ENCODE measurements at regions not wholly inside any gene's neighbourhood (a gene's known extent, or its start where the extent isn't known, plus 50 kb on each side); places are given as distances from the start of the nearest gene placed in this dataset.

GRCh38 chr3:22916933-22917332 is 286.2 kb upstream of the UBE2E2 start:
- ChIA-PET CTCF (interaction anchor here (0.9 kb wide), 1 partner anchor 43 kb away, joined by 4 read pairs; no protein-coding TSS in a partner anchor), POLR2A (no interaction called here)
- DNase-seq (ENCODE audit: low spot score) (no peak), ATAC-seq (no peak)
- H3K9me3 Mint-ChIP-seq, result no peaks in the 10 kb centered on the region
- no peak overlapping the region for H3K27ac Mint-ChIP-seq
- no peak overlapping the region for H3K4me3 Mint-ChIP-seq
- no peak for TF ChIP-seq ZBTB43 (CRISPR knock-in tag; IDR thresholded peaks at IDR 0.05)
- TF ChIP-seq CBFB (CRISPR knock-in tag; IDR thresholded peaks at IDR 0.05; ENCODE audit: low read depth), result no peak
- TF ChIP-seq, protein P1, sequence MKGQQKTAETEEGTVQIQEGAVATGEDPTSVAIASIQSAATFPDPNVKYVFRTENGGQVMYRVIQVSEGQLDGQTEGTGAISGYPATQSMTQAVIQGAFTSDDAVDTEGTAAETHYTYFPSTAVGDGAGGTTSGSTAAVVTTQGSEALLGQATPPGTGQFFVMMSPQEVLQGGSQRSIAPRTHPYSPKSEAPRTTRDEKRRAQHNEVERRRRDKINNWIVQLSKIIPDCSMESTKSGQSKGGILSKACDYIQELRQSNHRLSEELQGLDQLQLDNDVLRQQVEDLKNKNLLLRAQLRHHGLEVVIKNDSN (CRISPR knock-in tag; IDR thresholded peaks at IDR 0.05), result no peak
- no peak for TF ChIP-seq ZNF532 (CRISPR knock-in tag; IDR thresholded peaks at IDR 0.05; ENCODE audit: borderline replicate concordance)
- TF ChIP-seq ZNF396 (CRISPR knock-in tag; IDR thresholded peaks at IDR 0.05; ENCODE audit: borderline replicate concordance), result no peak
- TF ChIP-seq, protein P2, sequence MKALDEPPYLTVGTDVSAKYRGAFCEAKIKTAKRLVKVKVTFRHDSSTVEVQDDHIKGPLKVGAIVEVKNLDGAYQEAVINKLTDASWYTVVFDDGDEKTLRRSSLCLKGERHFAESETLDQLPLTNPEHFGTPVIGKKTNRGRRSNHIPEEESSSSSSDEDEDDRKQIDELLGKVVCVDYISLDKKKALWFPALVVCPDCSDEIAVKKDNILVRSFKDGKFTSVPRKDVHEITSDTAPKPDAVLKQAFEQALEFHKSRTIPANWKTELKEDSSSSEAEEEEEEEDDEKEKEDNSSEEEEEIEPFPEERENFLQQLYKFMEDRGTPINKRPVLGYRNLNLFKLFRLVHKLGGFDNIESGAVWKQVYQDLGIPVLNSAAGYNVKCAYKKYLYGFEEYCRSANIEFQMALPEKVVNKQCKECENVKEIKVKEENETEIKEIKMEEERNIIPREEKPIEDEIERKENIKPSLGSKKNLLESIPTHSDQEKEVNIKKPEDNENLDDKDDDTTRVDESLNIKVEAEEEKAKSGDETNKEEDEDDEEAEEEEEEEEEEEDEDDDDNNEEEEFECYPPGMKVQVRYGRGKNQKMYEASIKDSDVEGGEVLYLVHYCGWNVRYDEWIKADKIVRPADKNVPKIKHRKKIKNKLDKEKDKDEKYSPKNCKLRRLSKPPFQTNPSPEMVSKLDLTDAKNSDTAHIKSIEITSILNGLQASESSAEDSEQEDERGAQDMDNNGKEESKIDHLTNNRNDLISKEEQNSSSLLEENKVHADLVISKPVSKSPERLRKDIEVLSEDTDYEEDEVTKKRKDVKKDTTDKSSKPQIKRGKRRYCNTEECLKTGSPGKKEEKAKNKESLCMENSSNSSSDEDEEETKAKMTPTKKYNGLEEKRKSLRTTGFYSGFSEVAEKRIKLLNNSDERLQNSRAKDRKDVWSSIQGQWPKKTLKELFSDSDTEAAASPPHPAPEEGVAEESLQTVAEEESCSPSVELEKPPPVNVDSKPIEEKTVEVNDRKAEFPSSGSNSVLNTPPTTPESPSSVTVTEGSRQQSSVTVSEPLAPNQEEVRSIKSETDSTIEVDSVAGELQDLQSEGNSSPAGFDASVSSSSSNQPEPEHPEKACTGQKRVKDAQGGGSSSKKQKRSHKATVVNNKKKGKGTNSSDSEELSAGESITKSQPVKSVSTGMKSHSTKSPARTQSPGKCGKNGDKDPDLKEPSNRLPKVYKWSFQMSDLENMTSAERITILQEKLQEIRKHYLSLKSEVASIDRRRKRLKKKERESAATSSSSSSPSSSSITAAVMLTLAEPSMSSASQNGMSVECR (CRISPR knock-in tag; IDR thresholded peaks at IDR 0.05; ENCODE audit: borderline replicate concordance), result no peak
- TF ChIP-seq ATF1 (CRISPR knock-in tag; IDR thresholded peaks at IDR 0.05), result no peak
- TF ChIP-seq, protein P3, sequence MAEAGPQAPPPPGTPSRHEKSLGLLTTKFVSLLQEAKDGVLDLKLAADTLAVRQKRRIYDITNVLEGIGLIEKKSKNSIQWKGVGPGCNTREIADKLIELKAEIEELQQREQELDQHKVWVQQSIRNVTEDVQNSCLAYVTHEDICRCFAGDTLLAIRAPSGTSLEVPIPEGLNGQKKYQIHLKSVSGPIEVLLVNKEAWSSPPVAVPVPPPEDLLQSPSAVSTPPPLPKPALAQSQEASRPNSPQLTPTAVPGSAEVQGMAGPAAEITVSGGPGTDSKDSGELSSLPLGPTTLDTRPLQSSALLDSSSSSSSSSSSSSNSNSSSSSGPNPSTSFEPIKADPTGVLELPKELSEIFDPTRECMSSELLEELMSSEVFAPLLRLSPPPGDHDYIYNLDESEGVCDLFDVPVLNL (CRISPR knock-in tag; IDR thresholded peaks at IDR 0.05; ENCODE audit: borderline replicate concordance, low read depth), result no peak
- H3K4me1 Mint-ChIP-seq, result no peaks in the 10 kb centered on the region
- H3K27me3 Mint-ChIP-seq (ENCODE audit: low read depth), result no peaks in the 10 kb centered on the region
- no peaks in the 10 kb centered on the region for H3K36me3 Mint-ChIP-seq

DNA sequence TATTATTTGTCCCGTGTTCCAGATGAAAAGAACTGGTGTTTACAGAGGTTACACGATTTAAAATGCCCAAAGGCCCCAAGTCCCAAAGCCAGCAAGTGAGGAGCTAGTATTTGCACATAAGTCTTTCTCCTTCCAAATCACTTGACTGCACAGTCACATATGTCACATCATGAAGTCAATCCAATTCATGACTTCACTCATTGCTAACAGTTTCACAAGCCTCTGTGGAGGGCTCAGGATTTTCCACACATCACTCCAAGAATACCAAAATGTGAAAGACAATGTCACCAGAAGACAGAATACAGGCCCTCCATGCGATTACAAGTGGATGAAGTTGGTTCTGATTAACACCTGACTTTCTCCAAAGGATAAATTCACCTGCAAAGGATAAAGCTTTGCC is 283.1 kb upstream of the UBE2E2 start:
- Mint-ChIP-seq H3K4me3 (no peak overlapping the region), H3K4me1 (peaks cover 7% of the 10 kb centered on the region), H3K27ac (no peak overlapping the region), H3K27me3 (ENCODE audit: low read depth) (no peaks in the 10 kb centered on the region), H3K9me3 (no peaks in the 10 kb centered on the region), H3K36me3 (no peaks in the 10 kb centered on the region)
- DNase-seq (ENCODE audit: low spot score) (no peak), ATAC-seq (no peak)
- ChIA-PET POLR2A (no interaction called here), CTCF (no interaction called here)
- TF ChIP-seq ZNF263 (CRISPR knock-in tag; IDR thresholded peaks at IDR 0.05; ENCODE audit: low read depth), result no peak
- no peak for TF ChIP-seq RELA (CRISPR knock-in tag; IDR thresholded peaks at IDR 0.05; ENCODE audit: borderline replicate concordance)
- TF ChIP-seq ZNF317 (CRISPR knock-in tag; IDR thresholded peaks at IDR 0.05; ENCODE audit: borderline replicate concordance, low read depth), result no peak
- no peak for TF ChIP-seq ZNF232 (CRISPR knock-in tag; IDR thresholded peaks at IDR 0.05)
- TF ChIP-seq SMAD3 (CRISPR knock-in tag; IDR thresholded peaks at IDR 0.05; ENCODE audit: borderline replicate concordance), result no peak
- TF ChIP-seq, protein P4, sequence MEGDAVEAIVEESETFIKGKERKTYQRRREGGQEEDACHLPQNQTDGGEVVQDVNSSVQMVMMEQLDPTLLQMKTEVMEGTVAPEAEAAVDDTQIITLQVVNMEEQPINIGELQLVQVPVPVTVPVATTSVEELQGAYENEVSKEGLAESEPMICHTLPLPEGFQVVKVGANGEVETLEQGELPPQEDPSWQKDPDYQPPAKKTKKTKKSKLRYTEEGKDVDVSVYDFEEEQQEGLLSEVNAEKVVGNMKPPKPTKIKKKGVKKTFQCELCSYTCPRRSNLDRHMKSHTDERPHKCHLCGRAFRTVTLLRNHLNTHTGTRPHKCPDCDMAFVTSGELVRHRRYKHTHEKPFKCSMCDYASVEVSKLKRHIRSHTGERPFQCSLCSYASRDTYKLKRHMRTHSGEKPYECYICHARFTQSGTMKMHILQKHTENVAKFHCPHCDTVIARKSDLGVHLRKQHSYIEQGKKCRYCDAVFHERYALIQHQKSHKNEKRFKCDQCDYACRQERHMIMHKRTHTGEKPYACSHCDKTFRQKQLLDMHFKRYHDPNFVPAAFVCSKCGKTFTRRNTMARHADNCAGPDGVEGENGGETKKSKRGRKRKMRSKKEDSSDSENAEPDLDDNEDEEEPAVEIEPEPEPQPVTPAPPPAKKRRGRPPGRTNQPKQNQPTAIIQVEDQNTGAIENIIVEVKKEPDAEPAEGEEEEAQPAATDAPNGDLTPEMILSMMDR (IDR thresholded peaks at IDR 0.05), result no peak
- TF ChIP-seq, protein P3 (CRISPR knock-in tag; IDR thresholded peaks at IDR 0.05; ENCODE audit: borderline replicate concordance, low read depth), result no peak
- TF ChIP-seq, protein P5, sequence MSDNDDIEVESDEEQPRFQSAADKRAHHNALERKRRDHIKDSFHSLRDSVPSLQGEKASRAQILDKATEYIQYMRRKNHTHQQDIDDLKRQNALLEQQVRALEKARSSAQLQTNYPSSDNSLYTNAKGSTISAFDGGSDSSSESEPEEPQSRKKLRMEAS (CRISPR knock-in tag; IDR thresholded peaks at IDR 0.05), result no peak
- TF ChIP-seq MYBL2 (CRISPR knock-in tag; IDR thresholded peaks at IDR 0.05), result no peak

All from WTC11 (cell line).